CD14-positive monocyte (primary cell): ENCODE measurements at regions not wholly inside any gene's neighbourhood (a gene's known extent, or its start where the extent isn't known, plus 50 kb on each side); places are given as distances from the start of the nearest gene placed in this dataset.

Experiments
- DNase-seq, 3 donors: peaks; one replicate each; pipeline ENCODE4 v3.0.0-alpha.2; 2011 to 2022
- H2AFZ ChIP-seq: 2 replicates; pipeline ENCODE4 v1.6.0; 2012; ENCODE audit warnings: mild to moderate bottlenecking, low read depth, low read length, inconsistent platforms; ENCODE audit not compliant: insufficient read depth, poor library complexity, severe bottlenecking
- H3K27ac ChIP-seq, 2 donors: 1 replicate in 1 of 2; 2 replicates in 1 of 2; pipeline ENCODE4 v1.5.1; 2012 to 2013; ENCODE audit warnings: low read length in 2 of 2, control low read depth in 1 of 2, inconsistent platforms in 1 of 2, low read depth in 1 of 2, mild to moderate bottlenecking in 1 of 2
- H3K27me3 ChIP-seq, 2 donors: one replicate each; pipeline versions ENCODE4 v1.6.0 to v1.6.1; 2011 to 2013; ENCODE audit warnings: low read length in 2 of 2; ENCODE audit not compliant: control insufficient read depth in 2 of 2, insufficient read depth in 2 of 2
- H3K36me3 ChIP-seq, 2 donors: replicated peaks in 1 of 2; 1 replicate in 1 of 2; 2 replicates in 1 of 2; pipeline versions ENCODE4 v1.5.1 to v1.6.1; 2012 to 2013; ENCODE audit warnings: low read length in 2 of 2, control low read depth in 1 of 2, inconsistent platforms in 1 of 2, mild to moderate bottlenecking in 1 of 2; ENCODE audit not compliant: insufficient read depth in 2 of 2, control insufficient read depth in 1 of 2
- H3K4me1 ChIP-seq, 2 donors: 1 replicate in 1 of 2; 2 replicates in 1 of 2; pipeline versions ENCODE4 v1.5.1 to v1.6.1; 2012 to 2013; ENCODE audit warnings: low read length in 2 of 2, control low read depth in 1 of 2, inconsistent platforms in 1 of 2, mild to moderate bottlenecking in 1 of 2, moderate library complexity in 1 of 2; ENCODE audit not compliant: insufficient read depth in 2 of 2, control insufficient read depth in 1 of 2
- H3K4me2 ChIP-seq: replicated peaks from 2 replicates; pipeline ENCODE3; 2012; ENCODE audit warnings: low read length, moderate library complexity, mild to moderate bottlenecking; ENCODE audit not compliant: poor library complexity, severe bottlenecking; ENCODE audit errors: extremely low read depth
- H3K4me3 ChIP-seq, 3 experiments: fragments of 200-600 bp in 1 of 3; sonication (generic) in 1 of 3; replicated peaks in 1 of 3; 1 replicate in 2 of 3; 2 replicates in 1 of 3; pipeline ENCODE4 v1.5.1; 2011 to 2013; ENCODE audit warnings: low read length in 3 of 3, mild to moderate bottlenecking in 3 of 3, control low read depth in 2 of 3, low read depth in 2 of 3, inconsistent platforms in 1 of 3, moderate library complexity in 1 of 3
- H3K79me2 ChIP-seq: 2 replicates; pipeline ENCODE4 v1.6.0; 2012; ENCODE audit warnings: mild to moderate bottlenecking, control low read depth, inconsistent platforms, low read length, moderate library complexity; ENCODE audit not compliant: insufficient read depth
- H3K9ac ChIP-seq: 2 replicates; pipeline ENCODE4 v1.6.0; 2017; ENCODE audit warnings: low read length, mild to moderate bottlenecking; ENCODE audit not compliant: insufficient read depth, poor library complexity, severe bottlenecking
- H3K9me3 ChIP-seq, 2 donors: replicated peaks in 1 of 2; 1 replicate in 1 of 2; 2 replicates in 1 of 2; pipeline versions ENCODE4 v1.5.1 to v1.6.1; 2012 to 2013; ENCODE audit warnings: low read length in 2 of 2, control low read depth in 1 of 2; ENCODE audit not compliant: control insufficient read depth in 1 of 2, insufficient read depth in 1 of 2
- H4K20me1 ChIP-seq: 2 replicates; pipeline ENCODE4 v1.6.0; 2012; ENCODE audit warnings: mild to moderate bottlenecking, low read length, control low read depth, moderate library complexity; ENCODE audit not compliant: insufficient read depth
- H3K27ac Mint-ChIP-seq, 7 donors: one replicate each; pipeline ENCODE4 v1.8.0; 2020; ENCODE audit warnings: mild to moderate bottlenecking in 7 of 7, mixed read lengths in 7 of 7, moderate library complexity in 6 of 7, inconsistent platforms in 2 of 7
- H3K27me3 Mint-ChIP-seq, 3 donors: one replicate each; pipeline ENCODE4 v1.8.0; 2021 to 2022; ENCODE audit warnings: low read depth in 3 of 3, mild to moderate bottlenecking in 3 of 3, mixed read lengths in 3 of 3, moderate library complexity in 3 of 3, inconsistent platforms in 1 of 3
- H3K36me3 Mint-ChIP-seq, 2 donors: one replicate each; pipeline ENCODE4 v1.8.0; 2020; ENCODE audit warnings: mixed read lengths in 2 of 2, inconsistent platforms in 1 of 2, mild to moderate bottlenecking in 1 of 2
- H3K4me1 Mint-ChIP-seq: one replicate; pipeline ENCODE4 v1.8.0; 2020; ENCODE audit warnings: mild to moderate bottlenecking, mixed read lengths
- H3K4me3 Mint-ChIP-seq, 2 donors: one replicate each; pipeline ENCODE4 v1.8.0; 2020; ENCODE audit warnings: mild to moderate bottlenecking in 2 of 2, mixed read lengths in 2 of 2, moderate library complexity in 1 of 2
- H3K9me3 Mint-ChIP-seq, 7 donors: one replicate each; pipeline ENCODE4 v1.8.0; 2020 to 2022; ENCODE audit warnings: mixed read lengths in 7 of 7, mild to moderate bottlenecking in 6 of 7, moderate library complexity in 6 of 7, inconsistent platforms in 2 of 7
- CTCF ChIP-seq: fragments of 200-600 bp; IDR thresholded peaks from one replicate; pipeline ENCODE4 v1.8.0; 2022; ENCODE audit warnings: antibody characterized with exemption, mild to moderate bottlenecking
- WGBS: methylation state at CpG from one replicate; pipeline ENCODE4 v1.1.5; 2013; ENCODE audit warnings: missing lambda C conversion rate; ENCODE audit not compliant: insufficient coverage; 5-methylcytosine and 5-hydroxymethylcytosine counted together
- intact Hi-C, 2 donors: fragments of 100-400 bp; cut with micrococcal nuclease; formaldehyde crosslinking; loops; one replicate each; pipeline versions ENCODE4 v1.15.0 to v1.15.1; 2023

GRCh38 chr12:39095636-39096330, 190.4 kb upstream of the CPNE8 start:
- WGBS, result 100% methylated on average over 1 of the region's 2 CpGs
- no peak for DNase-seq
- no peak overlapping the region for H3K9ac ChIP-seq
- no peaks in the 10 kb centered on the region for H3K27me3 ChIP-seq
- peaks cover 0 to 5% (median 0%) of the 10 kb centered on the region in 7 donors for H3K9me3 Mint-ChIP-seq
- H3K27ac ChIP-seq, result no peak overlapping the region
- H3K4me1 ChIP-seq, result no peaks in the 10 kb centered on the region
- no peaks in the 10 kb centered on the region for H3K36me3 ChIP-seq
- H3K4me2 ChIP-seq, result no peak overlapping the region
- intact Hi-C loops, result no loop called here
- TF ChIP-seq CTCF, result no peak
- peaks cover 10 to 16% (median 11%) of the 10 kb centered on the region in 3 donors for H3K27me3 Mint-ChIP-seq
- H3K27ac Mint-ChIP-seq, result no peak overlapping the region
- no peak overlapping the region for H3K4me3 ChIP-seq
- H2AFZ ChIP-seq, result no peak overlapping the region
- H3K9me3 ChIP-seq, result no peaks in the 10 kb centered on the region
- H3K79me2 ChIP-seq, result no peaks in the 10 kb centered on the region
- no peaks in the 10 kb centered on the region for H3K4me1 Mint-ChIP-seq
- H4K20me1 ChIP-seq, result no peaks in the 10 kb centered on the region
- no peaks in the 10 kb centered on the region for H3K36me3 Mint-ChIP-seq
- H3K4me3 Mint-ChIP-seq, result no peak overlapping the region

GRCh38 chr12:39081910-39082309, 176.5 kb upstream of the CPNE8 start:
- Histone ChIP-seq H3K27me3 (peaks cover 0 to 8% of the 10 kb centered on the region in 2 donors), H3K36me3 (no peaks in the 10 kb centered on the region), H3K4me1 (no peaks in the 10 kb centered on the region), H3K79me2 (no peaks in the 10 kb centered on the region), H2AFZ (no peak overlapping the region), H3K4me2 (no peak overlapping the region), H3K4me3 (no peak overlapping the region), H3K9ac (no peak overlapping the region), H3K9me3 (no peaks in the 10 kb centered on the region), H3K27ac (no peak overlapping the region), H4K20me1 (no peaks in the 10 kb centered on the region)
- no peak for DNase-seq
- no peak overlapping the region for H3K4me3 Mint-ChIP-seq
- intact Hi-C loops, result no loop called here
- peaks cover 2 to 9% (median 8%) of the 10 kb centered on the region in 3 donors for H3K27me3 Mint-ChIP-seq
- no peaks in the 10 kb centered on the region for H3K36me3 Mint-ChIP-seq
- no CpG with 5 or more reads among the region's 1 CpG for WGBS
- H3K4me1 Mint-ChIP-seq, result no peaks in the 10 kb centered on the region
- no peak overlapping the region for H3K27ac Mint-ChIP-seq
- TF ChIP-seq CTCF, result no peak
- peaks cover 0 to 1% (median 0%) of the 10 kb centered on the region in 7 donors for H3K9me3 Mint-ChIP-seq
